ENCODE measurements at regions not wholly inside any gene's neighbourhood (a gene's known extent, or its start where the extent isn't known, plus 50 kb on each side); places are given as distances from the start of the nearest gene placed in this dataset.

DNA sequence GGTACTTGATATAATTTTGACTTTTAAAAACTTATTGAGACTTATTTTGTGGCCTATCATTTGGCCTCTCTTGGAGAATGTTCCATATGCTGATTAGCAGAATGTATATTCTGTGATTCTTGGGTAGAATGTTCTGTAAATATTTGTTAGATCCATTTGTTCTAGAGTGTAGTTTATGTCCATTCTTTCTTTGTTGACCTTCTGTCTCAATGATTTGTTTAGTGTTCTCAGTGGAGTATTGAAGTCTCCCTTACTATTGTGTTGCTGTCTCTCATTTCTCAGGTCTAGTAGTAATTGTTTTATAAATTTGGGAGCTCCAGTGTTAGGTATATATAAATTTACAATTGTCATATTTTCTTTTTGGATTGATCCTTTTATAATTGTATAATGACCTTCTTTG, 349.6 kb upstream of the CWC22 start:
- DNase-seq (no peak), ATAC-seq (no peak)
- TF ChIP-seq, protein P1, sequence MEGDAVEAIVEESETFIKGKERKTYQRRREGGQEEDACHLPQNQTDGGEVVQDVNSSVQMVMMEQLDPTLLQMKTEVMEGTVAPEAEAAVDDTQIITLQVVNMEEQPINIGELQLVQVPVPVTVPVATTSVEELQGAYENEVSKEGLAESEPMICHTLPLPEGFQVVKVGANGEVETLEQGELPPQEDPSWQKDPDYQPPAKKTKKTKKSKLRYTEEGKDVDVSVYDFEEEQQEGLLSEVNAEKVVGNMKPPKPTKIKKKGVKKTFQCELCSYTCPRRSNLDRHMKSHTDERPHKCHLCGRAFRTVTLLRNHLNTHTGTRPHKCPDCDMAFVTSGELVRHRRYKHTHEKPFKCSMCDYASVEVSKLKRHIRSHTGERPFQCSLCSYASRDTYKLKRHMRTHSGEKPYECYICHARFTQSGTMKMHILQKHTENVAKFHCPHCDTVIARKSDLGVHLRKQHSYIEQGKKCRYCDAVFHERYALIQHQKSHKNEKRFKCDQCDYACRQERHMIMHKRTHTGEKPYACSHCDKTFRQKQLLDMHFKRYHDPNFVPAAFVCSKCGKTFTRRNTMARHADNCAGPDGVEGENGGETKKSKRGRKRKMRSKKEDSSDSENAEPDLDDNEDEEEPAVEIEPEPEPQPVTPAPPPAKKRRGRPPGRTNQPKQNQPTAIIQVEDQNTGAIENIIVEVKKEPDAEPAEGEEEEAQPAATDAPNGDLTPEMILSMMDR (conservative IDR thresholded peaks at IDR 0.05; ENCODE audit: low read depth, low read length): no peak
- TF ChIP-seq EZH2phosphoT487 (IDR thresholded peaks at IDR 0.05; ENCODE audit: borderline replicate concordance, low read length) (no peak), EZH2 (IDR thresholded peaks at IDR 0.05; ENCODE audit: low read length, unreplicated experiment) (no peak)
- Histone ChIP-seq H3K4me1 (ENCODE audit: insufficient read depth, low read length) (no peaks in the 10 kb centered on the region), H3K9me2 (replicated peaks; ENCODE audit: low read length) (no peaks in the 10 kb centered on the region), H3K4me3 (ENCODE audit: low read length) (no peak overlapping the region), H3K27me3 (ENCODE audit: low read length) (no peaks in the 10 kb centered on the region), H2AFZ (ENCODE audit: low read length) (no peak overlapping the region), H3F3A (ENCODE audit: low read length, unreplicated experiment) (no peaks in the 10 kb centered on the region), H3K9ac (ENCODE audit: low read length) (no peak overlapping the region), H3K9me3 (ENCODE audit: low read length) (no peaks in the 10 kb centered on the region), H3K36me3 (ENCODE audit: low read depth, low read length) (no peaks in the 10 kb centered on the region), H3K79me2 (ENCODE audit: low read length) (no peaks in the 10 kb centered on the region), H3K27ac (ENCODE audit: low read length) (no peak overlapping the region), H3K4me2 (ENCODE audit: low read length) (no peak overlapping the region), H4K20me1 (ENCODE audit: low read length) (no peaks in the 10 kb centered on the region)
- no TSS peak for BruUV-seq (replicated peaks)
- CTCF ChIA-PET: no interaction called here
- POLR2A ChIA-PET (ENCODE audit: unreplicated experiment): no interaction called here
- intact Hi-C loops (cut with micrococcal nuclease): no loop called here

DNA sequence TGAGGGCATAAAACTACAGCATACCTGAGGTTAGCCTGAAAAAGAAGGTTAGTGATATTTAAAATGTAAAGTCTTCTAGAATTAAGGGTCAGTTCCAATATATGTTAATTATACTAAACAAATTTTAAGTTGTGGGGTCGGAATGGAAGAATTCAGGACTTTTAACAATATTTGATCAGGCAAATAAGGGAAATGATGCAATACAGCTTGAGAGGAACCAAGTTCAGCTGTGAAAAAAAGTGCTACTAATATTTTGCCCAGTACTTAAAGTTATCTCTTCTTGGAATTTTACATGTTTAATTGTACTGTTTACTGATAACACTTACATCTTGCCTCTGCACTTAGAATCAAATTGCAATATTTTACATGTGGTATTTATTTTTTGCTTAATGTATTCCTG, 345.5 kb upstream of the CWC22 start:
- H3K4me1 ChIP-seq (ENCODE audit: insufficient read depth, low read length): no peaks in the 10 kb centered on the region
- no peaks in the 10 kb centered on the region for H4K20me1 ChIP-seq (ENCODE audit: low read length)
- H3K27me3 ChIP-seq (ENCODE audit: low read length): no peaks in the 10 kb centered on the region
- no peaks in the 10 kb centered on the region for H3K79me2 ChIP-seq (ENCODE audit: low read length)
- H3K4me3 ChIP-seq (ENCODE audit: low read length): no peak overlapping the region
- no peak for TF ChIP-seq EZH2phosphoT487 (IDR thresholded peaks at IDR 0.05; ENCODE audit: borderline replicate concordance, low read length)
- TF ChIP-seq EZH2 (IDR thresholded peaks at IDR 0.05; ENCODE audit: low read length, unreplicated experiment): no peak
- TF ChIP-seq, protein P1 (conservative IDR thresholded peaks at IDR 0.05; ENCODE audit: low read depth, low read length): no peak
- POLR2A ChIA-PET (ENCODE audit: unreplicated experiment): no interaction called here
- no peak overlapping the region for H2AFZ ChIP-seq (ENCODE audit: low read length)
- H3K27ac ChIP-seq (ENCODE audit: low read length): no peak overlapping the region
- CTCF ChIA-PET: no interaction called here
- no peaks in the 10 kb centered on the region for H3K9me3 ChIP-seq (ENCODE audit: low read length)
- no peak overlapping the region for H3K4me2 ChIP-seq (ENCODE audit: low read length)
- no peak for DNase-seq
- intact Hi-C loops (cut with micrococcal nuclease): no loop called here
- no TSS peak for BruUV-seq (replicated peaks)
- no peaks in the 10 kb centered on the region for H3K36me3 ChIP-seq (ENCODE audit: low read depth, low read length)
- no peak for ATAC-seq
- no peaks in the 10 kb centered on the region for H3K9me2 ChIP-seq (replicated peaks; ENCODE audit: low read length)
- no peaks in the 10 kb centered on the region for H3F3A ChIP-seq (ENCODE audit: low read length, unreplicated experiment)
- no peak overlapping the region for H3K9ac ChIP-seq (ENCODE audit: low read length)

DNA sequence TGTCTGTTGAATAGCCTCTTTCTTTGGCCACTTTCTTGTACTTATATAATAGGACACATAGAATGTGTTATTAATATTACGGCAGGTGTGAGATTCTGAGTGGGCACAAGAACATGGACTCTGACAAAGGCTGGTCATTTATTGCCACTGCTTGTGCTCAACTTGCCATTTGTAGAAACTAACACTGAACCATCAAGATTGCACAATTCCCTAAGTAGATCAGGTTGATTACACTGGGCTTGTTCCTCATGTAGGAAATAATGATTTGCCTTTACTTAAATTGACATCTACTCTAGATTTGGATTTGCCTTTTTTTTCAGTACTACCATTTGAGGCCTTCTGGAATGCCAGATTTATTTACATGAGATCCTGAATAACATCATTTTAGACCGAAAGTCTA, 342.7 kb upstream of the CWC22 start:
- POLR2A ChIA-PET (ENCODE audit: unreplicated experiment): no interaction called here

More for the DNA sequence above, 342.7 kb upstream of the CWC22 start:
- no peaks in the 10 kb centered on the region for H3F3A ChIP-seq (ENCODE audit: low read length, unreplicated experiment)
- no peaks in the 10 kb centered on the region for H4K20me1 ChIP-seq (ENCODE audit: low read length)
- no peak overlapping the region for H3K9ac ChIP-seq (ENCODE audit: low read length)
- no peak overlapping the region for H3K4me3 ChIP-seq (ENCODE audit: low read length)
- H3K27me3 ChIP-seq (ENCODE audit: low read length): no peaks in the 10 kb centered on the region
- intact Hi-C loops (cut with micrococcal nuclease): no loop called here
- ATAC-seq: no peak
- TF ChIP-seq EZH2 (IDR thresholded peaks at IDR 0.05; ENCODE audit: low read length, unreplicated experiment) (no peak), EZH2phosphoT487 (IDR thresholded peaks at IDR 0.05; ENCODE audit: borderline replicate concordance, low read length) (no peak)
- TF ChIP-seq, protein P1 (conservative IDR thresholded peaks at IDR 0.05; ENCODE audit: low read depth, low read length): no peak
- no peak overlapping the region for H3K27ac ChIP-seq (ENCODE audit: low read length)
- H3K4me1 ChIP-seq (ENCODE audit: insufficient read depth, low read length): no peaks in the 10 kb centered on the region
- CTCF ChIA-PET: no interaction called here
- no peak overlapping the region for H3K4me2 ChIP-seq (ENCODE audit: low read length)
- H3K36me3 ChIP-seq (ENCODE audit: low read depth, low read length): no peaks in the 10 kb centered on the region
- H2AFZ ChIP-seq (ENCODE audit: low read length): no peak overlapping the region
- no peaks in the 10 kb centered on the region for H3K9me3 ChIP-seq (ENCODE audit: low read length)
- DNase-seq: no peak
- BruUV-seq (replicated peaks): no TSS peak
- H3K79me2 ChIP-seq (ENCODE audit: low read length): no peaks in the 10 kb centered on the region
- no peaks in the 10 kb centered on the region for H3K9me2 ChIP-seq (replicated peaks; ENCODE audit: low read length)
